ENCODE measurements at regions not wholly inside any gene's neighbourhood (a gene's known extent, or its start where the extent isn't known, plus 50 kb on each side); places are given as distances from the start of the nearest gene placed in this dataset.

- Histone ChIP-seq H3K27ac (ENCODE audit: insufficient read length, low read depth, low read length) (no peak overlapping the region), H2BK5ac (ENCODE audit: insufficient read length, low read length) (no peak overlapping the region), H3K18ac (ENCODE audit: insufficient read length, low read depth, low read length) (no peak overlapping the region), H2BK12ac (ENCODE audit: insufficient read length, low read depth, low read length) (no peak overlapping the region), H3T11ph (ENCODE audit: low read length) (no peak overlapping the region), H3K79me2 (ENCODE audit: insufficient read depth, low read length) (no peaks in the 10 kb centered on the region), H4K8ac (replicated peaks; ENCODE audit: insufficient read length, low read depth, low read length) (no peak overlapping the region), H3K79me1 (ENCODE audit: insufficient read depth, low read depth, low read length, poor library complexity, severe bottlenecking) (no peaks in the 10 kb centered on the region), H3K56ac (ENCODE audit: insufficient read length, low read depth, low read length) (no peak overlapping the region), H2BK120ac (ENCODE audit: low read depth, low read length, poor library complexity, severe bottlenecking) (no peak overlapping the region), H3K23me2 (ENCODE audit: insufficient read length, low read depth, low read length, poor library complexity, severe bottlenecking) (no peaks in the 10 kb centered on the region), H2AK5ac (ENCODE audit: insufficient read length, low read length) (no peak overlapping the region), H4K20me1 (ENCODE audit: control insufficient read depth, insufficient read depth, insufficient read length) (no peaks in the 10 kb centered on the region), H4K91ac (ENCODE audit: insufficient read length, low read depth, low read length) (no peak overlapping the region), H2BK15ac (ENCODE audit: low read depth, low read length) (no peak overlapping the region), H3K4me1 (ENCODE audit: insufficient read depth, low read length) (no peaks in the 10 kb centered on the region), H3K4me2 (ENCODE audit: insufficient read depth, insufficient read length, low read length) (no peak overlapping the region), H4K5ac (ENCODE audit: insufficient read length, low read depth, low read length) (no peak overlapping the region), H2AFZ (ENCODE audit: low read length) (no peak overlapping the region), H3K27me3 (ENCODE audit: insufficient read depth, low read length) (no peaks in the 10 kb centered on the region), H3K4ac (ENCODE audit: low read depth, low read length) (no peak overlapping the region), H3K9ac (ENCODE audit: extremely low read depth, insufficient read length, low read length) (no peak overlapping the region), H3K23ac (ENCODE audit: insufficient read length, low read depth, low read length) (no peak overlapping the region), H2BK20ac (ENCODE audit: low read depth, low read length, poor library complexity, severe bottlenecking) (no peak overlapping the region), H3K9me3 (ENCODE audit: control insufficient read depth, low read depth, low read length) (no peaks in the 10 kb centered on the region), H3K14ac (ENCODE audit: insufficient read depth, low read length) (no peak overlapping the region)
- peak; percentile 91 for TF ChIP-seq CTCF (conservative IDR thresholded peaks at IDR 0.05)
- peak; percentile 81 for DNase-seq
- Mint-ChIP-seq H3K9me3 (no peaks in the 10 kb centered on the region; a peak in 2 of 5 replicates), H3K4me3 (no peak overlapping the region), H3K4me1 (peaks cover 6 to 9% of the 10 kb centered on the region in 2 experiments; a peak in 1 of 4 replicates), H3K27me3 (ENCODE audit: low read depth) (no peaks in the 10 kb centered on the region; the same call in 1 of the 2 replicates), H3K36me3 (ENCODE audit: insufficient read depth in 1 of 3, low read depth in 3 of 3) (no peaks in the 10 kb centered on the region; a peak in 1 of 7 replicates), H3K27ac (no peak overlapping the region)
- no CpG with 5 or more reads among the region's 2 CpGs for WGBS (ENCODE audit: extremely low coverage, insufficient read length, low lambda C conversion rate)
Observed at GRCh38 chr16:62213763-62214162, 177.5 kb upstream of the CDH8 start.

Measured in H9 (cell line).